Small intestine (tissue), 7 donors: ENCODE measurements at regions not wholly inside any gene's neighbourhood (a gene's known extent, or its start where the extent isn't known, plus 50 kb on each side); places are given as distances from the start of the nearest gene placed in this dataset.
"Not testable (repeated sequence)": the region's sequence is repeated elsewhere in the genome, so short reads cannot be mapped to it uniquely, and the experiment has no call there.

Experiments used
- DNase-seq, 2 donors: peaks; one replicate each; pipeline versions ENCODE4 v3.0.0 to v3.0.0-alpha.2; 2013
- FAIRE-seq: peaks from 2 replicates; lab custom pipeline; 2012; peaks lifted over from hg19 to GRCh38; lab: Jason Lieb, UNC
- H3K27ac ChIP-seq, 3 donors: one replicate each; pipeline ENCODE4 v1.5.1; 2013; ENCODE audit warnings: low read length in 2 of 3, mild to moderate bottlenecking in 2 of 3, control low read depth in 1 of 3, inconsistent platforms in 1 of 3, low read depth in 1 of 3, moderate library complexity in 1 of 3
- H3K27me3 ChIP-seq, 3 donors: one replicate each; pipeline ENCODE4 v1.6.1; 2013; ENCODE audit warnings: low read length in 3 of 3, inconsistent platforms in 1 of 3; ENCODE audit not compliant: control insufficient read depth in 3 of 3, insufficient read depth in 3 of 3
- H3K36me3 ChIP-seq, 3 donors: one replicate each; pipeline ENCODE4 v1.6.1; 2013; ENCODE audit warnings: low read length in 3 of 3, inconsistent platforms in 1 of 3, low read depth in 1 of 3, mild to moderate bottlenecking in 1 of 3, moderate library complexity in 1 of 3; ENCODE audit not compliant: control insufficient read depth in 3 of 3, insufficient read depth in 2 of 3
- H3K4me1 ChIP-seq, 3 donors: one replicate each; pipeline ENCODE4 v1.6.1; 2013; ENCODE audit warnings: low read length in 2 of 3, inconsistent platforms in 1 of 3, low read depth in 1 of 3, mild to moderate bottlenecking in 1 of 3, moderate library complexity in 1 of 3; ENCODE audit not compliant: control insufficient read depth in 3 of 3, insufficient read depth in 2 of 3
- H3K4me3 ChIP-seq, 3 donors: one replicate each; pipeline ENCODE4 v1.5.1; 2013; ENCODE audit warnings: low read length in 3 of 3, control low read depth in 1 of 3, inconsistent platforms in 1 of 3, low read depth in 1 of 3, mild to moderate bottlenecking in 1 of 3, moderate library complexity in 1 of 3
- H3K9me3 ChIP-seq, 2 donors: one replicate each; pipeline ENCODE4 v1.6.1; 2013; ENCODE audit warnings: low read depth in 1 of 2, low read length in 1 of 2; ENCODE audit not compliant: control insufficient read depth in 2 of 2, insufficient read depth in 1 of 2
- WGBS, 3 donors: extraction: QIAGEN DNeasy Blood & Tissue Kit; methylation state at CpG; one replicate each; pipeline ENCODE4 v1.1.7; 2013; 5-methylcytosine and 5-hydroxymethylcytosine counted together
- donor health status: healthy with polysubstance abuse.
- donor health status: control.
- donor health status: control.
- donor health status: Bipolar disorder and iron deficiency.
- donor health status: healthy.

DNA sequence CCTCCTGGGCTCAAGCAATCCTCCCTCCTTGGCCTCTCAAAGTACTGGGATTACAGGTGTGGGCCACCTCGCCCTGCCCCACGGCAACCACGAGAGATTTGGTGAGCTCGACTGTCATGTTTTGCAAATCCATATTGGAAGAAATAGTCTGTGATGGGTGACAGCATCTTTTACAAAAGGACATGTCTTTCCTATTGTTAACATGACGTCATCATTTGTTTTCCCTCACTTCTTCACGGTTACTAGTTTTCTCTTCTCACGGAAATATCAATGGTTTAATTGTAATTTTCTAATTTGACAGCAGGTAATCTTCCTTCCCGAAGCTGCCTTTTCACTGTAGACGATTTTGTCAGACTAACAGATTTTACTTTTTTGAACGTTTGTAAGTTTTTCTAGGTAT lies 110.8 kb upstream of the GREM2 start:
- Histone ChIP-seq H3K36me3 (no peaks in the 10 kb centered on the region), H3K9me3 (peaks cover 0 to 7% of the 10 kb centered on the region in 2 donors), H3K27ac (no peak overlapping the region), H3K4me1 (no peaks in the 10 kb centered on the region), H3K27me3 (no peaks in the 10 kb centered on the region), H3K4me3 (no peak overlapping the region)
- no peak for DNase-seq
- 82 to 85% (median 83%) methylated on average over 10 of the region's 10 CpGs for WGBS, 3 donors
- FAIRE-seq, result no peak

DNA sequence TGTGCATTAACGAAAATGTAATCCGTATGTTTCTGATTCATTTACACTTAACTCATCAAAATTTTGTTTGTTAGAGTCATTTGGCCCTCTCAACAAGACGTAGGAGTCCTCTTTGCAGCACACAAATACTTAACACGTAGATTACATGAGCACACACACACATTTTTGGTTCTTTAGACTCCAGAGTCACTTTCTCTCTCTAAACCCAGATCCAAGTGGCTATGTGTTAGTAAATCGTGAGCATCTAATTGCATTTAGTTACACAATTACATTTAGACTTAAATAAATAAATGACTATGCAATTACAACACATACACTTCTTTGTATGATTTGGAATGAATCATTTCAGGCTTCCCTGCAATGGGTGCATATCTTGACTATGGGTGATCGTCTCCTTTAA lies 109.0 kb upstream of the GREM2 start:
- no peaks in the 10 kb centered on the region for H3K27me3 ChIP-seq
- no peaks in the 10 kb centered on the region for H3K36me3 ChIP-seq
- no peak for DNase-seq
- peaks cover 0 to 2% of the 10 kb centered on the region in 2 donors for H3K9me3 ChIP-seq
- H3K4me3 ChIP-seq, result no peak overlapping the region
- no peaks in the 10 kb centered on the region for H3K4me1 ChIP-seq
- no peak overlapping the region for H3K27ac ChIP-seq
- WGBS, 3 donors, result 56 to 76% (median 63%) methylated on average over 6 of the region's 6 CpGs
- FAIRE-seq, result no peak

DNA sequence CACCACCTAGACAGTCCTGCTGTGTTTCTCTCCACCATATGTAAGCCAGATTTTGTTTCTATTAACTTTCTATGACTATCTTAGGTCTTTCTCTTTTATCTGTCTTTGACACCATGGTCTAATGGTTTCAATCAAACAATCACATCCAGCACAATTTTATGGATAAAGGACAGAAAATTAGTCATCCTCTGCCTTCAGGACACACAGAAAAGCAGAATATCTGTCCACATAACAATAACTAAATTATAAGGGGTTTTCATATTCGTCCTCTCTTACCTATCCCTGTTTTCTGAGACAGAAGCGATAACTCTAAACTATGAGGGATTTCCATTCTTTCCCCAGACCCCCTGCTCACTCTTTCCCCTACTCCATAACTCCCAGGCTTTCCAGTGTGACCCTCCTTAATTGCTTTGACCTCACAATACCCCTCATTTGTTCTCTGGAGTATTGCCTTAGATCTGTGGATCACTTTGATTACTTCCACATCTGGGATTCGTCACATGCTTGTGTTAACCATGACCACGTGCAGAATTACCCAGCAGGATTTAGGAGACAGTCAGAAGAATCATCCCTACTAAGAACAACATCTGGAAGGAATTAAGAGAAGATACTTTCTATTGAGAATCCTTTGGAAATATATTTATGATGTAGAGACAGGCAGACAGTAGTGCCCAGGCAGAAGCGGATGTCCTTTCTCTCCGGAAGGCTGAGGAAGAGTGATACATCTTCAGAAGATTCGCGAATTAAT lies 108.2 kb upstream of the GREM2 start:
- no peak for FAIRE-seq
- no peaks in the 10 kb centered on the region for H3K9me3 ChIP-seq
- no peaks in the 10 kb centered on the region for H3K4me1 ChIP-seq
- H3K4me3 ChIP-seq, result no peak overlapping the region
- no peaks in the 10 kb centered on the region for H3K36me3 ChIP-seq
- H3K27ac ChIP-seq, result no peak overlapping the region
- 54 to 76% (median 69%) methylated on average over 8 of the region's 8 CpGs for WGBS, 3 donors
- no peak for DNase-seq
- H3K27me3 ChIP-seq, result no peaks in the 10 kb centered on the region

DNA sequence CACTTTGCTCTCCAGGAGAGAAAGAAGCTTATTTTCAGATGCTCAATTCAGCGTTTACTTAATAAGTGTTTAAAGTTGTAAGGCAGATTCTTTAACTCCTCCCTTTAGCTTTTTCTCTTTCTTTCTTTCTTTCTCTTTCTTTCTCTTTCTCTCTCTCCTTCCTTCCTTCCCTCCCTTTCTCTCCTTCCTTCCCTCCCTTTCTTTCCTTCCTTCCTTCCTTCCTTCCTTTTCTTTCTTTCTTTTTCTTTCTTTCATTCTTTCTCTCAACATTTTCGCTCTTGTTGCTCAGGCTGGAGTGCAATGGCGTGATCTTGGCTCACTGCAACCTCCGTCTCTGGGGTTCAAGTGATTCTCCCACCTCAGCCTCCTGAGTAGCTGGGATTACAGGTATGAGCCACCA lies 104.6 kb upstream of the GREM2 start:
- H3K4me3 ChIP-seq, H3K9me3 ChIP-seq, H3K27ac ChIP-seq, H3K36me3 ChIP-seq, DNase-seq, H3K27me3 ChIP-seq, H3K4me1 ChIP-seq, FAIRE-seq: not testable (repeated sequence)
- WGBS, 3 donors, result 87% methylated on average over 4 of the region's 4 CpGs

DNA sequence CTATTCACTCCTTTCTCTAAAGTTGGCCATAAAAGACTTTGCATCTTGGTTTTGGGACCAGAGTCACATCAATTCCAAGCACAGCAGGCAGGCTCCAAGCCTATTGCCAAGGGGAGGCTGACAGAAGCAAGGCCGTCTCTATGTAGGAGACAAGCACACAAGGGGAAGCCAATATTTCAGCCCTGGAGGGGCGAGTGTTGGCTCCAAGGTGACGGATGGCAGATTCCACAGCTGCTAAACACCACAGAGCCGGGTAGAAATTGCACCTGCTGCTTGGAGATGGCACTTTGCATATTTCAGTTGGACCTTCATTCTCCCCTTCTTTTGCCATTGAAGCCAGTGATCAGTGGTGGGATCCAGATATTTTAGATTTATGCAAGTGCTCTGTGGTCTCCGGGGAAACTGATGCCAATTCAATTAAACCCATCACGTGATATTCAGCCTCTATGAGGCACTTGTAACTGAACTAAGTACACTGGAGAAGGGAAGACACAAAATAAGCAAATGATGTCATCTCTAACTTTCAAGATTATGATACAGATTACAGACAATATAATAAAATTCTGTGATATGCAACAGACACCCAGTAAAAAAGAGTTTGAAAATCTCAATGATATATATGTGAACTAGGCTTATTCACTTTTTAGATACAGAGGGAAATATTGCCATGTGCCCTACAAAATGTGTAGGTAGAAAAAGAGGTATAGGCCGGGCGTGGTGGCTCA lies 102.8 kb upstream of the GREM2 start:
- no peak for DNase-seq
- H3K27ac ChIP-seq, result no peak overlapping the region
- H3K4me1 ChIP-seq, result no peaks in the 10 kb centered on the region
- H3K27me3 ChIP-seq, result no peaks in the 10 kb centered on the region
- no peak for FAIRE-seq
- H3K9me3 ChIP-seq, result no peaks in the 10 kb centered on the region
- 75 to 80% (median 79%) methylated on average over 8 of the region's 8 CpGs for WGBS, 3 donors
- no peak overlapping the region for H3K4me3 ChIP-seq
- H3K36me3 ChIP-seq, result no peaks in the 10 kb centered on the region

DNA sequence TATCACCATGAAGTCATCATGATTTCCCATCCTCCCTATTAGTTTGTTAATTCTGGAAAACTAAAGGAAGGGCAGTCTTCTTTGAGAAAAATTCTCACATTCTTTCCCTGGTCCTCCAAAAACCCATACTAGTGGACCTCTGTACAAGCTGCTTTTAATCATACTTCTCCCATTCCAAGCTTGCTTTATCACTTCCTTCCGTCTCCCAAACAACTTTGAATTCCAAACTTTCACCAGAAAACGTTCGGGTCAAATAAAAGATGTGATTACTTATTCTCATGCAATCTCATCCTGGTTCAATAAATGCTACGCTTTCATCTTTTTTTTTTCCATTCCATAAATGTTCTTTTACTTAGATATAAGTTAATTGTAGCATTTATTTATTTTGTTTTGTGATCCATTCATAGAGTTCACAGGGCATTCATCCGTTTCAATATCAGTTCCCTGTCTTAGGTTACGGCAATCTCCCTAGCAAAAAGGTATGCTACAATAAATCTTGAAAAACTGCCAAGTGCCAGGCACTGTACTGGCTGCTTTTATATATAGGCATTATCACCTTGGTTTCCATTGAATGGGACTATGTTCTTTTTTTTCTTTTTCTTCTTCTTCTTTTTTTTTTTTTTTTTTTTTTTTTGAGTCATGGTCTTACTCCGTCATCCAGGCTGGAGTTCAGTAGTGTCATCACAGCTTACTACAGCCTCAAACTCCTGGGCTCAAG lies 100.2 kb upstream of the GREM2 start:
- H3K9me3 ChIP-seq, result no peaks in the 10 kb centered on the region
- no peak overlapping the region for H3K4me3 ChIP-seq
- H3K27me3 ChIP-seq, result no peaks in the 10 kb centered on the region
- no peaks in the 10 kb centered on the region for H3K4me1 ChIP-seq
- H3K36me3 ChIP-seq, result no peaks in the 10 kb centered on the region
- DNase-seq (no peak), FAIRE-seq (no peak)
- WGBS, 3 donors, result 57 to 74% (median 65%) methylated on average over 7 of the region's 7 CpGs
- no peak overlapping the region for H3K27ac ChIP-seq

DNA sequence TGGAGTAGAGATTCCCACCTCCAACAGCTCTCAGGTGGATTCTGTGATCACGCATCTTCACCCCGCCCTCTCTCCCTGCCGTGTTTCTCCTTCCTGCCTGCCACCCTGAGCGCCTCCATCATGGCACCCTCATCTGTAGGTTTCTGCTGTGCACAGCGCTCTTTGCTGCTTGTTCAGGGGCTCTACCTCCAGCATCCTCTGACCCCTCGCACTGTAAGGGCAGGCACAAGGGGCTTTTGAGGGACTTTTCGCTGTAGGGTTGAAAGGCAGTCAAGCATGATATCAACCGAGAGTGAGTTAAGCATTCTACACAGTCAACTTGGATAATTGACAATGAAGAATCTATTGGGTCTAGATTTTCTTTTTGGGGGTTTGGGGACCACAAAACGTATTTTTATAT lies 99.1 kb upstream of the GREM2 start:
- 84 to 87% (median 87%) methylated on average over 9 of the region's 9 CpGs for WGBS, 3 donors
- no peak for FAIRE-seq

DNA sequence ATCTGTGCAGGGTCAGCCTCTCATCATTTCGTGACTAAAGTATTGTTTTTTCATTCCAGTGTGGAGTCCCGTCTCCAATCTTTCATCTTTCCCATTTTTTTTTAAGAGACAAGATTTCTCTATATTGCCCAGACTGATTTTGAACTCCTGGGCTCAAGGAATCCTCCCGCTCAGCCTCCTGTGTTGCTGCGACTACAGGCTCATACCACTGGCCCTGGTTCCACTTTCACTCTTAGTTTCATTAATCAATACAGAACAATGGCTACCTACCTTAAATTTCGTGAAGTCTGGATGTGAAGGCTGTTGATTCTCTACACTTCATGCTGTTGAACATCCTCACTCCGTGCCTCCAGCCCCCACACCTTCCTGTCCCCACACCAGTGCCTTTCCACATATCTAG lies 97.7 kb upstream of the GREM2 start:
- Histone ChIP-seq H3K4me1 (no peaks in the 10 kb centered on the region), H3K4me3 (no peak overlapping the region), H3K36me3 (no peaks in the 10 kb centered on the region), H3K27me3 (no peaks in the 10 kb centered on the region), H3K27ac (peak overlapping the region in 1 of 3 donors; percentile 11), H3K9me3 (no peaks in the 10 kb centered on the region)
- WGBS, 3 donors, result 55 to 60% (median 56%) methylated on average over 6 of the region's 6 CpGs
- FAIRE-seq, result no peak
- no peak for DNase-seq

More for the DNA sequence above, 99.1 kb upstream of the GREM2 start:
- no peaks in the 10 kb centered on the region for H3K9me3 ChIP-seq
- no peaks in the 10 kb centered on the region for H3K4me1 ChIP-seq
- no peaks in the 10 kb centered on the region for H3K27me3 ChIP-seq
- no peaks in the 10 kb centered on the region for H3K36me3 ChIP-seq
- no peak overlapping the region for H3K4me3 ChIP-seq
- H3K27ac ChIP-seq, result no peak overlapping the region
- no peak for DNase-seq
